Keratinocyte (primary cell): ENCODE measurements at regions not wholly inside any gene's neighbourhood (a gene's known extent, or its start where the extent isn't known, plus 50 kb on each side); places are given as distances from the start of the nearest gene placed in this dataset.

ENCODE experiments used
- DNase-seq: peaks from one replicate; pipeline ENCODE4 v3.0.0-alpha.2; 2011; ENCODE audit warnings: low read depth, missing footprints, low spot score
- FAIRE-seq: peaks from 2 replicates; lab custom pipeline; 2011; peaks lifted over from hg19 to GRCh38; lab: Jason Lieb, UNC
- H2AFZ ChIP-seq: 2 replicates; pipeline ENCODE4 v1.6.0; 2012; ENCODE audit warnings: low read length, control low read depth, inconsistent platforms; ENCODE audit not compliant: control insufficient read depth
- H3K27ac ChIP-seq: 2 replicates; pipeline ENCODE4 v1.5.1; 2011; ENCODE audit warnings: low read length; ENCODE audit not compliant: control insufficient read depth, insufficient read depth
- H3K27me3 ChIP-seq: 3 replicates; pipeline ENCODE4 v1.6.0; 2011; ENCODE audit warnings: low read length; ENCODE audit not compliant: control insufficient read depth, insufficient read depth; ENCODE audit errors: extremely low read depth
- H3K36me3 ChIP-seq, 2 experiments: 2 replicates in 1 of 2; 3 replicates in 1 of 2; pipeline ENCODE4 v1.5.1; 2011; ENCODE audit warnings: low read length in 2 of 2, mild to moderate bottlenecking in 1 of 2; ENCODE audit not compliant: control insufficient read depth in 2 of 2, insufficient read depth in 2 of 2; ENCODE audit errors: extremely low read depth in 1 of 2
- H3K4me1 ChIP-seq: 3 replicates; pipeline ENCODE4 v1.5.1; 2011; ENCODE audit warnings: low read length; ENCODE audit not compliant: control insufficient read depth, insufficient read depth; ENCODE audit errors: extremely low read depth
- H3K4me2 ChIP-seq: 3 replicates; pipeline ENCODE4 v1.6.0; 2011; ENCODE audit warnings: low read depth, low read length; ENCODE audit not compliant: control insufficient read depth, insufficient read depth; ENCODE audit errors: extremely low read depth
- H3K4me3 ChIP-seq, 3 experiments: fragments of 200-600 bp in 1 of 3; sonication (generic) in 1 of 3; 2 replicates in 2 of 3; 3 replicates in 1 of 3; pipeline ENCODE4 v1.5.1; 2011 to 2016; ENCODE audit warnings: low read length in 3 of 3, mild to moderate bottlenecking in 3 of 3, control low read depth in 2 of 3, inconsistent platforms in 1 of 3, low read depth in 1 of 3, mixed read lengths in 1 of 3, mixed run types in 1 of 3, moderate library complexity in 1 of 3; ENCODE audit not compliant: control insufficient read depth in 2 of 3, insufficient read depth in 2 of 3; ENCODE audit errors: extremely low read depth in 1 of 3
- H3K79me2 ChIP-seq: 2 replicates; pipeline ENCODE4 v1.6.0; 2012; ENCODE audit warnings: low read length; ENCODE audit not compliant: control insufficient read depth, insufficient read depth
- H3K9ac ChIP-seq: 3 replicates; pipeline ENCODE4 v1.6.0; 2011; ENCODE audit warnings: low read length; ENCODE audit not compliant: control insufficient read depth, insufficient read depth; ENCODE audit errors: extremely low read depth
- H3K9me1 ChIP-seq: 3 replicates; pipeline ENCODE4 v1.6.0; 2011; ENCODE audit warnings: low read length; ENCODE audit not compliant: control insufficient read depth, insufficient read depth; ENCODE audit errors: extremely low read depth
- H3K9me3 ChIP-seq: 2 replicates; pipeline ENCODE4 v1.5.1; 2012; ENCODE audit warnings: low read depth, low read length; ENCODE audit not compliant: control insufficient read depth
- H4K20me1 ChIP-seq: 3 replicates; pipeline ENCODE4 v1.6.0; 2011; ENCODE audit warnings: low read length; ENCODE audit not compliant: control insufficient read depth, insufficient read depth; ENCODE audit errors: extremely low read depth
- CTCF ChIP-seq, 3 experiments: IDR thresholded peaks in 1 of 3; conservative IDR thresholded peaks in 1 of 3; optimal IDR thresholded peaks in 1 of 3; 2 replicates in 2 of 3; 3 replicates in 1 of 3; pipeline versions ENCODE3 to v1.5.1; 2011; ENCODE audit warnings: low read length in 3 of 3, mild to moderate bottlenecking in 3 of 3, moderate library complexity in 2 of 3, control low read depth in 1 of 3, inconsistent platforms in 1 of 3; ENCODE audit not compliant: insufficient read depth in 2 of 3; ENCODE audit errors: extremely low read depth in 1 of 3
- EZH2 ChIP-seq: IDR thresholded peaks from one replicate; pipeline ENCODE4 v1.6.1; 2012; ENCODE audit warnings: inconsistent platforms, mild to moderate bottlenecking, low read length, moderate library complexity
- dilution Hi-C: fragments of 300-500 bp; cut with MboI; formaldehyde crosslinking; loops from one replicate; pipeline ENCODE4 v1.7.0; 2020; ENCODE audit warnings: low sequenced_read_pairs; ENCODE audit not compliant: extremely low pct_ligation_motif_present

- no peak overlapping the region for H3K4me3 ChIP-seq
- TF ChIP-seq CTCF (optimal IDR thresholded peaks at IDR 0.05 in 1 of 3, IDR thresholded peaks at IDR 0.05 in 1 of 3, conservative IDR thresholded peaks at IDR 0.05 in 1 of 3; ENCODE audit: extremely low read depth in 1 of 3, insufficient read depth in 2 of 3, low read length in 3 of 3) (no peak), EZH2 (no peak)
- no peaks in the 10 kb centered on the region for H3K9me1 ChIP-seq
- H3K9me3 ChIP-seq = no peaks in the 10 kb centered on the region
- DNase-seq (no peak), FAIRE-seq (no peak)
- H3K27ac ChIP-seq = no peak overlapping the region
- no peak overlapping the region for H3K4me2 ChIP-seq
- no peaks in the 10 kb centered on the region for H3K27me3 ChIP-seq
- no peaks in the 10 kb centered on the region for H3K36me3 ChIP-seq
- no peaks in the 10 kb centered on the region for H3K79me2 ChIP-seq
- no peak overlapping the region for H2AFZ ChIP-seq
- H3K9ac ChIP-seq = no peak overlapping the region
- dilution Hi-C loops = no loop called here
- no peaks in the 10 kb centered on the region for H3K4me1 ChIP-seq
- no peaks in the 10 kb centered on the region for H4K20me1 ChIP-seq
Measured at GRCh38 chr3:101169516-101169915, 150.9 kb downstream of the IMPG2 start.

- TF ChIP-seq EZH2 (no peak), CTCF (optimal IDR thresholded peaks at IDR 0.05 in 1 of 3, IDR thresholded peaks at IDR 0.05 in 1 of 3, conservative IDR thresholded peaks at IDR 0.05 in 1 of 3; ENCODE audit: extremely low read depth in 1 of 3, insufficient read depth in 2 of 3, low read length in 3 of 3) (no peak)
- H3K4me3 ChIP-seq = no peak overlapping the region
- DNase-seq (no peak), FAIRE-seq (no peak)
- H3K27ac ChIP-seq = no peak overlapping the region
- no peaks in the 10 kb centered on the region for H3K36me3 ChIP-seq
- H3K4me2 ChIP-seq = no peak overlapping the region
- H4K20me1 ChIP-seq = no peaks in the 10 kb centered on the region
- H3K9me3 ChIP-seq = no peaks in the 10 kb centered on the region
- no peaks in the 10 kb centered on the region for H3K27me3 ChIP-seq
- no peak overlapping the region for H2AFZ ChIP-seq
- H3K9ac ChIP-seq = no peak overlapping the region
- dilution Hi-C loops = no loop called here
- no peaks in the 10 kb centered on the region for H3K79me2 ChIP-seq
- no peaks in the 10 kb centered on the region for H3K9me1 ChIP-seq
- no peaks in the 10 kb centered on the region for H3K4me1 ChIP-seq
Measured at GRCh38 chr3:101167376-101167775, 153.0 kb downstream of the IMPG2 start.
